HG03520 (cell line): ENCODE measurements at regions not wholly inside any gene's neighbourhood (a gene's known extent, or its start where the extent isn't known, plus 50 kb on each side); places are given as distances from the start of the nearest gene placed in this dataset.
"Not testable (repeated sequence)": the region's sequence is repeated elsewhere in the genome, so short reads cannot be mapped to it uniquely, and the experiment has no call there.

Experiments
- ATAC-seq: cut with Tn5 transposase; IDR thresholded peaks from one replicate; pipeline ENCODE4 v1.9.1; 2021; ENCODE audit warnings: mild to moderate bottlenecking, moderate library complexity; ENCODE audit not compliant: unreplicated experiment

DNA sequence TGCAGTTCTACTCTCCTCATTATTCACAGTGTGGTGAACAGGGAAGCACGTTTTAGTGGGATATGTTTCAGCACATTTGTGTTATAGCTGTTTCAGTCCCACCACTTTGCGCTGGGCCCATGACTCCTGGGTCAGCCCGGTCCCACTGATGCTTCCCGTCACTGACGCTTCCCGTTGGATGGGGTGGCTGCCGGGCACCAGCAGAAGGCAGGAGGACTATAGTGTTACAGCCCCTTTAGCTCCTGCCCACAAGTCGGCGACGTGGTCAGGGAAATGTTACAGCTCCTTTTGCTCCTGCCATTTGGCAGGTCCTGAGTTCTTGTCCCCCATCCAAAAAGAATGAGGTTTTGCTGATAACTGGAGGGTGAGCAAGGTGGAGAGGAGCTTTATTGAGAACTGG lies 732.2 kb downstream of the NR4A2 start:
- ATAC-seq, result no peak

DNA sequence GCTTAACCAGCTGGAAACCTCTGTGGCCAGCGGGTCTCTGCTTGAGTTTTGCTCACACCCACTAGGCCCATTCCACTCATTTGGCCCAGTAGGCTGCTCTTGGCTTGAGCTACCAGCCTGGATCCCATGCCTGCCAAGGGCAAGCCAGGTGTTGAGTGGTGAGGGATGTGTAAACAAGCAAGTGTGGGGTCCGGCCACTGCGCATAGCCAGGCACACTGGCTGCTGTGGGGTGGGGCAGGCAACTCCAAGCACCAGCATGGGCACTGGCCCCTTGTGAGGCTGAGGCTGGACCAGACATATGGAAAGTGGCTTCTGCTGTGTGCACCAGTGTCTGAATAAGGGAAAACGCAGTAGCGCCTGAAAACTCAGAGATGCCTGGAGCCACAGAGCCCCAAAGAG lies 732.7 kb downstream of the NR4A2 start:
- ATAC-seq, result no peak

DNA sequence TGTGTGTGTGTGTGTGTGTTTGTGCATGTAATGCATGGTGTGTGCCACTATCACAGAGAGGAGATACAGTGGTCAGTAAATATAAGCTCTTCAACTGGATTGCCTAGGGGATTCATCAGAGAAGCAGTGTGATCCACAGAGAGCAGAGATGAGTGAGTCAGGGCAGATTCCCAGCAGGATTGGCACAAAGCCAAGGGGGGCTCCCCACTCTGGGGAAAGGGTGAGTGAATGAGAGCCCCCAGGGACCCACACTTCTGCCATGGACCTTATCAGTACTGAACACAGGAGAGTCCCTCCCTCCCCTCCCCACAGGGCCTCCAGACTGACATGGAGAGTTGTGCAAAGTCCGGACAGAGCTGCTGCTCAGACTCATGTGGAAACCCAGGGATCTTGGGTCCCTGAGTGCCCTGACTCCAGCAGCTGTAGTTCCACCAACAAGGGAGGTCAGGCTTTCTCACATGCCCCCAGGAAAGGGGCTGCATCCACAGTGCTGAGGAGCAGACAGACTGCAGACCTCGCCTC lies 748.8 kb downstream of the NR4A2 start:
- ATAC-seq, result no peak

DNA sequence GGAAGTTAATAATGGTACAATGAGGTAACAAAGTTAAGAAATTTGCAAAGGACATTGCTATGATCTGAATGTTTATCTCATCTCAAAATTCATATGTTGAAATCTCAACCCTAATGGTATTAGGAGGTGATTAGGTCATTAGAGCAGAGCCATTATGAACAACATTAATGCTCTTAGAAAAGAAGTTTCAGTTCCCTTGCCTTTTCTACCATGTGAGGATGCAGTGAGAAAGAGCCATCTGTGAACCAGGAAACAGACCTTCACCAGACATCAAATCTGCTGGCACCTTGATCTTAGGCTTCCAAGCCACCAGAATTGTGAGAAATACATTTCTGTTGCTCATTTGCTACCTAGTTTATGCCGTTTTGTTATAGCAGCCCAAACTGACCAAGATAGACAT lies 757.6 kb downstream of the NR4A2 start:
- ATAC-seq, result no peak

DNA sequence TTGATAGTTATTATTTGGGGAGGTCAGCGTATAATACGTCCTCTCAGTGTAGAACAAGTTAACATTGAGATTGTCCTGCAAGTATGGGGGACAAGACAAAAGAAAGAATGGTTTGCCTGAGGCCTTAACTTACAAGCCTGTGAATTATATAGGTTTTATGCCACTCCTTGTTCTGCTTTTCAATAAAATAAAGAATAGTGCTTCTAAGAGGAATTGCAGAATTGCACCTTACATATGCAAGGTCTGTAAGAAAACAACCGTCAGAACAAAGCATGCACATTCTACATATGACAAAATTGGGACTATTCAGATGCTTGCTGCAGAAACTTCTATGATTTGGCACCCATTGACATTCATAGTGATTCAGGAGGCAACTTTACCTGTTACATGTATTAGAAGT lies 785.0 kb downstream of the NR4A2 start:
- ATAC-seq, result no peak

DNA sequence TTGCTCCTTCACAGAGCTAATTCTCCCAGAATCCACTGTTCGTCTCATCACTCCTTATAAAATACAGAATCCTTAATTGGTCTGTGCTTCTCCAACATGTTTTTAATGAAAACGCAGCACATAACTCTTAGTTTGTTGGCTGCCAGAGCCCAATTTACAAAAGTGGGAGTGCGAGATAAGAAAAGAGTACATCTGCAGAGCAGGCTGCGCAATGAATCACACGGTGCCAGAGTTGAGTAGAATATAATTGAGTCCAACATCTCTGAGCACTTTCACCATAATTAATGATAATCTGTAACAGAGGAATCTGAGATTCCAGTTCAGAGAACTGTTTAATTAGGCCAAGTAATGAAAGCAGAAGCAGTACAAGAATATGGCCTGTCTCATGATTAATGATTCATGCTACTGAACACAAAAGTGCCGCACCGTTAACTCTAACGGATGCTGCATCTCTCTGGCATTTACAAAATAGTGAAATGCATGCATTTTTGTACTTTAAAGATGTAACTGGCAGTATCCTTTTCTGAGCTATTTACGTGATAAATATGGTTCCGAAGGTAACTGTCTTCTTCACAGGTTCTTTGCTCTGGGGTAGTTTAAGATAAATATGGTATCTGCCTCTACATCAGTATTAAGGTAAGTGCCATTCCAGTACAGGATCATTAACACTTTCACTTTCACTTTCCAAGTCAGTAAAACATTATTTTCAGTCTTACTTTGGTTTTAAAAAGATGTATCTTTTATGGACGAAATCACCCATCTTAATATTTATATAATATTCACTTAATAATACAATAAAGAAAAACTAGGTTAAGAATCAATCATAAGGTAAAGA lies 785.6 kb downstream of the NR4A2 start:
- ATAC-seq, result no peak

DNA sequence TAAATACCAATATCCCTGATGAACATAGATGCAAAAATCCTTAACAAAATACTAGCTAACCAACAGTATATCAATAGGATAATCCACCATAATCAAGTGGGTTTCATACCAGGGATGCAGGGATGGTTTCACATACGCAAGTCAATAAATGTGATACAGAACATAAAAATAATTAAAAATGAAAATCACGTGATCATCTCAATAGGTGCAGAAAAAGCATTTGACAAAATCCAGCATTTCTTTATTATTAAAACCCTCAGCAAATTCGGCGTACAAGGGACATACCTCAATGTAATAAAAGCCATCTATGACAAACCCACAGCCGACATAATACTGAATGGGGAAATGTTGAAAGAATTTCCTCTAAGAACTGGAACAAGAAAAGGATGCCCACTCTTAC lies 793.5 kb downstream of the NR4A2 start:
- ATAC-seq, result not testable (repeated sequence)

DNA sequence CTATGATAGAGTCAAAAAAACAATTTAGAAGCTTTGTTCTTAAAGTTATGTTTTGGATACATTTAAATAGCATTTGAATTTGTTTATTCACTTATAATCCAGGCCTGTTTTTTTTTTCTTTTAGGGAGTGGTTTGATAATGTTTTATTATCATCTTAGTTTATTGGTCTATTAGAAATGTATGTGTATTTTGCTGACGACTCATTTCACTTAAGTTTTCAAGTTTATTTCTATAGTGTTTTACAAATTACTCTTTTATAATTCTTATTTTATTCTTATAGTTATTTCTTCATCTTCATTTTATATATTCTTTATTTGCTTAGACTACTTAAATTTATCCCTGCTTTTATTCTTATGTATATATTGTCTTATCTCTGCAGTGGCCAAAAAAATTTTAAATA lies 804.5 kb downstream of the NR4A2 start:
- ATAC-seq, result no peak

DNA sequence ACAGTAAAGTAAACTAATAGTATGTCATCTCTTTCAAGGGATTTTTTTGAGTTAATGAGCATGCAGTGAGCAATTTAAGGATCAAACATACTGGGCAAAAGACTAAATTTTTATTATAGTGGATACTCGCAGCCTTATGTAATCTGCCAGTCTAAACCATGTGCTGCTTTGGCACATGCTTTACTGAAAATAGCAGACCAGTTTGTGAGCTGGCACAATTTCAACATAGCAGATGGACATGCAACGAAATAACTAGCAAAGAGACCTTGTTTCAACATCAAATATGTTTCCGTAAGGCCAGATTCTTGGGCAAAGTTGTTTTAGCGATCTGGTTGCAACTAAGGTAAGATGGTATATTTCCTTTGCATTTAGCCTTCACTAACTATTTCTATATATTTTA lies 807.3 kb downstream of the NR4A2 start:
- ATAC-seq, result no peak

DNA sequence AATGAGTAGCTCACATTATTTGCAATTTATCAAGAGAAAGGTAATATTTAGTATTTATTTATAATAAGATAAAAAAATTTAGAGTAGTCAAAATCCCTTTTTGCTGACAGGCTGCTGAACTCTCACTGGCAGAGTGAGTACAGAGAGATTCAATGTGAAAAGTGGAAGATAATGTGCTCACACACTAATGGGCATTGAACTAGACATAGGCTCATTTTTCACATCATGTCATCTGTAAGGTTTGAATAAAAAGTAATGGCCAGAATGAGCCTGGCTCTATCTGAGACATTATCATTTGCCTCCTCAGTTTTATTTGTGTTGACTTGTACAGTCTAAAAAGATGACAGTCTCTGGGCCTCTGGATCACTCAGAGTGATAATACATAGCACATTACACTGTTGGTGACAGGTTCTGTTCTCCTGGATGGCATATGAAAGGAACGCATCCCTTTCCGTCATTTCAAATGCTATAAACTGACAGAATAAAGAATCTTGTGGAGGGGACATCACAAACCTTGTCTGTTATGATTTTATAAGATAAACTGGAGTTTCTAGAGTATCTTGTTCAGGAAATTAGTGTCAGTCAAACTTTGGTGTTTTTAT lies 812.9 kb downstream of the NR4A2 start:
- ATAC-seq, result no peak

DNA sequence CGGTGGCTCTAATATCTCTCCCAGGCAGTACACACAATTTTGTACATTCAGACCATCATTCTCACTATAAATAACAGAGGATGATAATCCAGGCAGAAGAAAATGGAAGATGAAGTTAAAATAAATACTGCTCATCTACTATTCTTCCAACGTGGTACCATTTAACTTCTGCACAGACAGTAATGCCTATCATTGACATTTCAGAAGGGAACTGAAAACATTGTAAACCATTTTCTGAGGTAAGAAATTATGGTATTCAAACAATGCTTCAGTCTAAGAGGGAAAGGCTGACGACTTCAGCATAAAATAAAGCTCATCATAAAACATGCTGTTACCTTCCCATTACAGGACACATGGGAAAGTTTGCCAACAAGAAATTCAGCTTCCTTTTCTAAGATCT lies 814.4 kb downstream of the NR4A2 start:
- ATAC-seq, result no peak

DNA sequence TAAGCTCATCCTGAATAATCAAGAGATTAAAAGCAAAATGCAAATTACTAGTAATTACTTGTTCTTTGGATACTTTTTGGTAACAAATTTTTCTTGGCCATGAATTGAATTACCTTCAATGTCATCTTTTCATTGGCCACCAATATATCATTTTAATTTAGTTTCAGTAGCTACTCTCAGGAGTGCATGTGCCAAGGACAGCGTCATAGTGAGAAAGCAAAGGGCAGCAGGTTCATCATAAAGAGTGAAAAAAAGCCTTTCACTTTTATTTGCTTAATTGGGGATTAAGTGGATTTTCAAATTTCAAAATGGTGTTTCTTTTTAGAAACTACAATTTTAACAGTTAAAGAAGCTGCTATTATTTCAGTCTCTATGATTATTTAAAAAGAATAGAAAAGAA lies 815.2 kb downstream of the NR4A2 start:
- ATAC-seq, result no peak

DNA sequence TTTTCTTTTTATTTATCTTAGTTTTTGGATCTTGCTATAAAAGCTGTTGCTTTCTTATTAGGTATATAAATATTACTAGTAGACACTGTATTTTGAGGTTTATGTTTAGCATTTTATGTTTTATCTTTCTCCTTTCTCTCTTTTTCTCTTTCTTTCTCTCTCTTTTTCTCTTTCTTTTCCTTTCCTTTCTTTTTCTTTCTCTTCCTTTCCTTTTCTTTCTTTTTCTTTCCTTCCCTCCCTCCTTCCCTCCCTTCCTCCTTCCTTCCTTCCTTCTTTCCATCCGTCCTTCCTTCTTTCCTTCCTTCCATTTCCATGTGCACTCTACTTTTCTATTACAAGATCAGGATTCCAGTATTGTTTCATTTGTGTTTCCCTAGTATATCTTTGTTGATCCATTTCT lies 814.8 kb downstream of the KCNJ3 start:
- ATAC-seq, result no peak

DNA sequence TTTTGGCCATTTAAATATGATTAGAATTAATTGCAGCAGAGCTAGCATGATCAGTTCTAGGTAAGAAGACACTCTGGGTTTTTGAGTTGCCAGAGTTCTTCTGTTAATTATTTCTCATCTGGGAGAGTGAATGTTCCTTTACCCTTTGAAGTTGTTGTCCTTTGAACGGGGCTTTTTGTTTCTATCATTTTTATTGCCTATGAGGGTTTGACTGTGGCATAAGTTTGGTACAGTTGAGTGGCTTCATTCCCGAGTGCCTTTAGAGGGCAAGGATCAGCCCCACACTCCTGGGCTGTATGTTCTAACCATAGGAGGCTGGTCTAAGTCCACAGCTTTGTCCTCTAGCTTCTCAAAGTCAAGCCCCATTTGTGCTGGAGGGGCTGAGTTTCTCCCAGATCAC lies 804.3 kb downstream of the KCNJ3 start:
- ATAC-seq, result no peak

DNA sequence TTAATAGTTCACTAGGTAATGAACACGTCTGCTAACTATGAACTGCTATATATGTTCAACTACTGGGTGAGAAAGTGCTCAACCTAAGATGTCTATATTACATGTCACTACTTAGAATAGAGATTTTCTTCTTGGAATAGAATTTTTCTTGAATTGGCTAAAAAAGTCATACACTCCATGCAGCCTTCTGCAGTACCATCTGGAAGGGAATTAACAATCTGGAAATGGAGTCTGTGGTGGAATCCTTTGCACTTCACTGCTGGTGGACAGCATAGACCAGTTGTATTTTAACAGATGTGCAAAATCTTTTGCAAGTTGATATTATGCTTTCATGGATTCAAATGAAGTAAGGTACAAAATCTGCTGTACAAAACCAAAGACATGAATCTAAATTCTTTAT lies 799.6 kb downstream of the KCNJ3 start:
- ATAC-seq, result no peak

DNA sequence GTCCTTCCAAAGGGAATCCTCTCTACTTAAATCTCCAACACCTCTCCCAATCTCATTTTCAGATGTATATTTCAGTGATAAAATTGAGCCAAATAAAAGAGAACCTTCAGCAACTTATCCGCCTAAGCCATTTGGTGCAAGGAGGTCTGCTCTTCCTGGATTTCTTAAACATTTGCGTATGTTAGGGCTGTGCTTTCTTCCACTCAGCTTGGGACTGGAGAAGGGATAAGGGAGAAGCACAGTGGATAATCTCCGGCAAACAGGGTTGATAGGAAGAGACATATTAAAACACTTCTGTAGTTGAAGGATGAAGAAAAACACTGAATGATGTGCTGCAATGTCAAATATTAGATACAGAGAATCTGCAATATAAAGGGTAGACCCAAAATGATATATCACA lies 796.2 kb downstream of the KCNJ3 start:
- ATAC-seq, result no peak

DNA sequence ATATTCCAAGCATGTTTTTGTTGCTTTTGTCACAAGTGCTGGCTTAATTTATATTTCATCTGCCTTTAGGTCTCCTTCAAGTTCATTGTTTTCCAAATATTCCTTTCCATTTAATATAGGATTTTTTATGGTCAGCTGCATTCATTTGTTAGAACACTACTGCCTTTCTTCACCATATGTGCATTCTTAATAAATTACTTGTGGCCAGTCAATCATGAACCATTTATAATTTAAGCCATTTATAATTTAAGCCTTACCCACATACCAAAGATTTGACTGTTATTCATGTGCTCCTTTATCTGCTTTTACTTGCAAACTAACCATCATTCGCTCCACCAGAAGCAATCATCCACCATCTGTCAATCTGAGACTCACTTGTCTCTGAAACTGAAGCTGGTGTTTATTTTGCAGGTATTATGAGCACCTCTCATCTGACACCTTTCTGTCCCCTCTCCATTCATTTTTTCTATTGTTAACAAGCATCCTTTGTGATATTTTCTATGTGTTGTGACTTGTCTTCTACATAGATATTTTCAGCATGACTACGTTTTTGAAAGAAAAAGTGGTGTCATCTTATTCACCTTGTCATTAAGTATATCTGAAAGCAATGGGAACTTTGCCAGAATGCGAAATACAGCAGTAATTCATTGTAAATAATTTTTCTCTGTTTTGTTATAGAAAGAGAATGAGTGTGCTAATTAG lies 786.8 kb downstream of the KCNJ3 start:
- no peak for ATAC-seq

DNA sequence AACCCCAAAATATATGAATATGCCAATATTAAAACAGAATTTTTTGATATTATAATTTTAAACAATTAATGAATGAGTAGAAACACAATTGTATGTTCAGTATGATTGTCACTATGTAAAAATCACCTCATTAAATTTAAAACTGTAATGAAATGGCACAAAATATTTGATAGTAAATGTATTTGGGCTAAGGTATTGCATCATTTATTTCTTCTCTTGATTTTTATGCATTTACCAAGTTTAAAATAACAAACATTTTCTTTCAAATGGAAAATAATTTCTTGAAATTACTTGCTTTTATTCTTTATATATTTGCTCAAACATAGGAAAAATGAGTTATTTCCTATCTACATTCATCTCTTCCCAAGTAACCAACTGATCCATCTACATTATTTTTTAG lies 782.6 kb downstream of the KCNJ3 start:
- no peak for ATAC-seq

DNA sequence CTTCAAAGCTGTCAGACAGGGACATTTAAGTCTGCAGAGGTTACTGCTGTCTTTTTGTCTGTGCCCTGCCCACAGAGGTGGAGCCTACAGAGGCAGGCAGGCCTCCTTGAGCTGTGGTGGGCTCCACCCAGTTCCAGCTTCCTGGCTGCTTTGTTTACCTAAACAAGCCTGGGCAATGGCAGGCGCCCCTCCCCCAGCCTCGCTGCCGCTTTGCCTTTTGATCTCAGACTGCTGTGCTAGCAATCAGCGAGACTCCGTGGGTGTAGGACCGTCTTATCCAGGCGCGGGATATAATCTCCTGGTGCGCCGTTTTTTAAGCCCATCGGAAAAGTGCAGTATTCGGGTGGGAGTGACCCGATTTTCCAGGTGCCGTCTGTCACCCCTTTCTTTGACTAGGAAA lies 773.5 kb downstream of the KCNJ3 start:
- not testable (repeated sequence) for ATAC-seq

DNA sequence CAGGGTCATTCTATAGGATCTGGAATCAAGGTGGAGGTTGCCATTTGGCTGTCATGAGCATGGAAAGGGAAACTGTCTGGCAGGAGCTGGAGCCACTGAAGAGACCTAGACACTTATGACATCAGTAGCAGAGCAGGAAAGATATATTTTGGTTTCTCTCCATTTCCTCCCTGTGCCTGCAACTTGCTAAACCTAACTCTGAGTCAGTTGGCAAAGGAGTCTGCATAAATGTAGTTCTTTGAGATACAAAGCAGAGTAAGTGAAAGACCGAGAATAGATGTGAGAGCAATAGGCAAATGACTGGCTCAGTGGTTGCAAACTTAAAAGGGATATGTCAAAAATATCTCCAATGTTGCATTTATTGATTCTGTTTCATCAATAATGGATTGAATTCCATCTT lies 757.7 kb downstream of the KCNJ3 start:
- ATAC-seq, result no peak

DNA sequence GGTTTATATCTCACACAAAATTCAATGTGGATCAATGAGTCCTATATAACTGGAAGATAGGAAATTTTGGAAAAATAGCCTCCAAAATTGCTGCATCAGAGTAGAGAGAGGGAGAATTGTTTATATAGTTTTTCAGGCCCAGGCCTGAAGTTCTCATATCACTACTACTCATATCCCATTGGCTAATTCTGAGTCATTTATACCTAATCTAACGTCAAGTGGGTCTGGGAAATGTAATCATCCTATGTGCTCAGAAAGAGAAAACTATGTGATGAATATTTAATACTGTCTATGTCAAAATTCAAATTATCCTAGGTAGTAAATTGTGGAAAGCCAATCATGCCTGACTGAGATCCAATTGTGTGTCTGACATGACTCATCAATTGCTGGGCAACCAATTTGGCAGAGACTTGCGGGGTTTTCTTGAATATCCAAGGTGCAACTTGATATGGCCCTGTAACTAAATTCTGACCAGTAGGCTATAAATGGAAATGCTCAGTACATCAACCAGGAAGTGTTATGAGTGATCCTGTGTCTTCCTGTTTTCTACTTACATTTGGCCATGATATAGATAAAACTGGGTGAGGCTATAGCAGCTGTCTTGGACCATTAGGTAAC lies 744.4 kb downstream of the KCNJ3 start:
- ATAC-seq, result no peak

DNA sequence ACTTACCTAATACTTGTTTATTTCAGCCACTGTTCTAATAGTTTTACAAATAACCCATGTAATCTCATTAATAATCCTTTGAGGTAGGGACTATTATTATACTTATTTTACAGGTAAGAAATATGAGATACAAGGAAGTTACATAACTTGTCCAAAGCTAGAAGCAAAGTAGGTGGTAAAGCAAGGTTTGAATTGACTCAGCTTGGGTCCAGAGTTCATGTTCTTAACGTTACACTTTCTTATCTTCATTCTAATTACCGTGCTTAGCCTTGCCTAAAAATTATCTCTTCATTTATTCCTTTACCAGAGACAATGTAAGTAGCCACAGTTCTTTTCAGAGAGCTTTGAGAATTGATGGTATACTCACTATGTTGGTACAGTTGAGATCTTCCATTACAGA lies 743.6 kb downstream of the KCNJ3 start:
- ATAC-seq, result no peak
